ENCODE measurements at regions not wholly inside any gene's neighbourhood (a gene's known extent, or its start where the extent isn't known, plus 50 kb on each side); places are given as distances from the start of the nearest gene placed in this dataset.

- no peaks in the 10 kb centered on the region for H3K9me3 Mint-ChIP-seq
- no peaks in the 10 kb centered on the region for H3K79me2 ChIP-seq (ENCODE audit: low read depth)
These were observed 1226.8 kb downstream of the SLC16A7 start for GRCh38 chr12:60822580-60822979.

DNA sequence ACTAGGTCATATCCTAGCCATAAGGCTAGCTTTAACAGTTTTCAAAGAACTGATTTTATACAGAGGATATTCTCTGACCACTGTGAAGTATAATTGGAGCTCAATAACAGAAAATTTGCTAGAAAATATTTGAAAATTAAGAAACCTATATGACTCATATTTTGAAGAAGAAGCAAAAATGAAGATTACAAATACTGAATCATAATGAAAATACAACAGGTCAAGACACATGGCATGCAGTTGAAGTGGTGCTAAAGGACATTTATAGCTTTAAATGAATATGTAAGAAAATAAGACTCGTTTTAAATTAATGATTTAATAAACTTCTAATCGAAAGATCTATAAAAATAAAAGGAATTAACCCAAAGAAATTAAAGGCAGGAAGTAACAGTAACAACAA is 1234.6 kb downstream of the SLC16A7 start:
- Histone ChIP-seq H3K36me3 (no peaks in the 10 kb centered on the region), H3K4me2 (no peak overlapping the region), H2AFZ (replicated peaks) (no peak overlapping the region), H3K9me3 (ENCODE audit: low read depth) (no peaks in the 10 kb centered on the region), H3K27ac (no peak overlapping the region), H3K9ac (no peak overlapping the region), H3F3A (ENCODE audit: low read depth) (no peaks in the 10 kb centered on the region), H4K20me1 (ENCODE audit: low read depth) (no peaks in the 10 kb centered on the region), H3K4me3 (no peak overlapping the region), H3K27me3 (no peaks in the 10 kb centered on the region), H3K79me2 (ENCODE audit: low read depth) (no peaks in the 10 kb centered on the region), H3K4me1 (no peaks in the 10 kb centered on the region)
- no peak overlapping the region for H3K4me3 Mint-ChIP-seq
- no peaks in the 10 kb centered on the region for H3K9me3 Mint-ChIP-seq
- no peaks in the 10 kb centered on the region for H3K36me3 Mint-ChIP-seq
- no peak for DNase-seq (ENCODE audit: low spot score)
- TF ChIP-seq EZH2 (IDR thresholded peaks at IDR 0.05) (no peak), EZH2phosphoT487 (IDR thresholded peaks at IDR 0.05) (no peak)
- TF ChIP-seq, protein P1, sequence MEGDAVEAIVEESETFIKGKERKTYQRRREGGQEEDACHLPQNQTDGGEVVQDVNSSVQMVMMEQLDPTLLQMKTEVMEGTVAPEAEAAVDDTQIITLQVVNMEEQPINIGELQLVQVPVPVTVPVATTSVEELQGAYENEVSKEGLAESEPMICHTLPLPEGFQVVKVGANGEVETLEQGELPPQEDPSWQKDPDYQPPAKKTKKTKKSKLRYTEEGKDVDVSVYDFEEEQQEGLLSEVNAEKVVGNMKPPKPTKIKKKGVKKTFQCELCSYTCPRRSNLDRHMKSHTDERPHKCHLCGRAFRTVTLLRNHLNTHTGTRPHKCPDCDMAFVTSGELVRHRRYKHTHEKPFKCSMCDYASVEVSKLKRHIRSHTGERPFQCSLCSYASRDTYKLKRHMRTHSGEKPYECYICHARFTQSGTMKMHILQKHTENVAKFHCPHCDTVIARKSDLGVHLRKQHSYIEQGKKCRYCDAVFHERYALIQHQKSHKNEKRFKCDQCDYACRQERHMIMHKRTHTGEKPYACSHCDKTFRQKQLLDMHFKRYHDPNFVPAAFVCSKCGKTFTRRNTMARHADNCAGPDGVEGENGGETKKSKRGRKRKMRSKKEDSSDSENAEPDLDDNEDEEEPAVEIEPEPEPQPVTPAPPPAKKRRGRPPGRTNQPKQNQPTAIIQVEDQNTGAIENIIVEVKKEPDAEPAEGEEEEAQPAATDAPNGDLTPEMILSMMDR (IDR thresholded peaks at IDR 0.05), result no peak
- no peaks in the 10 kb centered on the region for H3K4me1 Mint-ChIP-seq
- no peak overlapping the region for H3K27ac Mint-ChIP-seq
- no peaks in the 10 kb centered on the region for H3K27me3 Mint-ChIP-seq (ENCODE audit: insufficient read depth, low read depth)

More at GRCh38 chr12:60822580-60822979, 1226.8 kb downstream of the SLC16A7 start:
- Mint-ChIP-seq H3K4me1 (peaks cover 4% of the 10 kb centered on the region), H3K27me3 (ENCODE audit: insufficient read depth, low read depth) (no peaks in the 10 kb centered on the region), H3K4me3 (no peak overlapping the region), H3K36me3 (no peaks in the 10 kb centered on the region), H3K27ac (no peak overlapping the region)
- no peaks in the 10 kb centered on the region for H3K36me3 ChIP-seq
- no peak overlapping the region for H3K27ac ChIP-seq
- TF ChIP-seq, protein P1 (IDR thresholded peaks at IDR 0.05), result no peak
- TF ChIP-seq EZH2phosphoT487 (IDR thresholded peaks at IDR 0.05) (no peak), EZH2 (IDR thresholded peaks at IDR 0.05) (no peak)
- H3K9ac ChIP-seq, result no peak overlapping the region
- H3K27me3 ChIP-seq, result no peaks in the 10 kb centered on the region
- no peak overlapping the region for H2AFZ ChIP-seq (replicated peaks)
- no peak for DNase-seq (ENCODE audit: low spot score)
- no peaks in the 10 kb centered on the region for H3K4me1 ChIP-seq
- H4K20me1 ChIP-seq (ENCODE audit: low read depth), result no peaks in the 10 kb centered on the region
- H3K4me2 ChIP-seq, result no peak overlapping the region
- no peak overlapping the region for H3K4me3 ChIP-seq
- no peaks in the 10 kb centered on the region for H3K9me3 ChIP-seq (ENCODE audit: low read depth)
- no peaks in the 10 kb centered on the region for H3F3A ChIP-seq (ENCODE audit: low read depth)

GRCh38 chr12:60832290-60832689 is 1236.5 kb downstream of the SLC16A7 start:
- Mint-ChIP-seq H3K36me3 (no peaks in the 10 kb centered on the region), H3K27ac (no peak overlapping the region), H3K4me3 (no peak overlapping the region), H3K9me3 (no peaks in the 10 kb centered on the region), H3K4me1 (no peaks in the 10 kb centered on the region), H3K27me3 (ENCODE audit: insufficient read depth, low read depth) (no peaks in the 10 kb centered on the region)
- no peaks in the 10 kb centered on the region for H4K20me1 ChIP-seq (ENCODE audit: low read depth)
- H2AFZ ChIP-seq (replicated peaks), result no peak overlapping the region
- no peaks in the 10 kb centered on the region for H3K27me3 ChIP-seq
- no peak overlapping the region for H3K4me2 ChIP-seq
- no peak overlapping the region for H3K4me3 ChIP-seq
- no peaks in the 10 kb centered on the region for H3K9me3 ChIP-seq (ENCODE audit: low read depth)
- H3F3A ChIP-seq (ENCODE audit: low read depth), result no peaks in the 10 kb centered on the region
- no peaks in the 10 kb centered on the region for H3K36me3 ChIP-seq
- H3K9ac ChIP-seq, result no peak overlapping the region
- no peak for DNase-seq (ENCODE audit: low spot score)
- H3K79me2 ChIP-seq (ENCODE audit: low read depth), result no peaks in the 10 kb centered on the region
- TF ChIP-seq EZH2phosphoT487 (IDR thresholded peaks at IDR 0.05) (no peak), EZH2 (IDR thresholded peaks at IDR 0.05) (no peak)
- TF ChIP-seq, protein P1 (IDR thresholded peaks at IDR 0.05), result no peak
- H3K4me1 ChIP-seq, result no peaks in the 10 kb centered on the region
- H3K27ac ChIP-seq, result no peak overlapping the region
